ENCODE measurements at regions not wholly inside any gene's neighbourhood (a gene's known extent, or its start where the extent isn't known, plus 50 kb on each side); places are given as distances from the start of the nearest gene placed in this dataset.

GRCh38 chr2:129224486-129224885 lies 755.0 kb upstream of the RAB6C start:
- TF ChIP-seq CTCF (IDR thresholded peaks at IDR 0.05) (no peak), EP300 (IDR thresholded peaks at IDR 0.05) (no peak), POLR2A (IDR thresholded peaks at IDR 0.05) (no peak)
- Histone ChIP-seq H3K36me3 (no peaks in the 10 kb centered on the region), H3K27ac (no peak overlapping the region), H3K9me3 (no peaks in the 10 kb centered on the region), H3K4me1 (ENCODE audit: insufficient read depth) (no peaks in the 10 kb centered on the region), H3K27me3 (no peaks in the 10 kb centered on the region), H3K4me3 (no peak overlapping the region)
- intact Hi-C loops (cut with DNase I), result no loop called here
- DNase-seq, result no peak
- 82 to 90% (median 87%) methylated on average over 3 of the region's 3 CpGs for WGBS, 3 donors

GRCh38 chr2:129229196-129229595 lies 750.3 kb upstream of the RAB6C start:
- no peak for DNase-seq
- intact Hi-C loops (cut with DNase I), result no loop called here
- 57 to 65% (median 60%) methylated on average over 3 of the region's 3 CpGs for WGBS, 3 donors
- Histone ChIP-seq H3K27me3 (no peaks in the 10 kb centered on the region), H3K4me1 (ENCODE audit: insufficient read depth) (no peaks in the 10 kb centered on the region), H3K36me3 (no peaks in the 10 kb centered on the region), H3K4me3 (no peak overlapping the region), H3K27ac (no peak overlapping the region), H3K9me3 (no peaks in the 10 kb centered on the region)
- TF ChIP-seq EP300 (IDR thresholded peaks at IDR 0.05) (no peak), CTCF (IDR thresholded peaks at IDR 0.05) (no peak), POLR2A (IDR thresholded peaks at IDR 0.05) (no peak)

GRCh38 chr2:129229830-129230441 lies 749.5 kb upstream of the RAB6C start:
- no peaks in the 10 kb centered on the region for H3K4me1 ChIP-seq (ENCODE audit: insufficient read depth)
- no peak overlapping the region for H3K4me3 ChIP-seq
- no peak overlapping the region for H3K27ac ChIP-seq
- 76 to 84% (median 82%) methylated on average over 7 of the region's 7 CpGs for WGBS, 3 donors
- no peak for DNase-seq
- intact Hi-C loops (cut with DNase I), result no loop called here
- no peaks in the 10 kb centered on the region for H3K27me3 ChIP-seq
- no peaks in the 10 kb centered on the region for H3K9me3 ChIP-seq
- no peaks in the 10 kb centered on the region for H3K36me3 ChIP-seq
- TF ChIP-seq CTCF (IDR thresholded peaks at IDR 0.05), result no peak
- no peak for TF ChIP-seq EP300 (IDR thresholded peaks at IDR 0.05)
- TF ChIP-seq POLR2A (IDR thresholded peaks at IDR 0.05), result no peak

- H3K9me3 ChIP-seq, result no peaks in the 10 kb centered on the region
- WGBS, 3 donors, result 90 to 94% (median 92%) methylated on average over 7 of the region's 7 CpGs
- TF ChIP-seq EP300 (IDR thresholded peaks at IDR 0.05), result no peak
- TF ChIP-seq POLR2A (IDR thresholded peaks at IDR 0.05), result no peak
- TF ChIP-seq CTCF (IDR thresholded peaks at IDR 0.05), result no peak
- H3K27me3 ChIP-seq, result no peaks in the 10 kb centered on the region
- H3K36me3 ChIP-seq, result no peaks in the 10 kb centered on the region
- H3K27ac ChIP-seq, result no peak overlapping the region
- intact Hi-C loops (cut with DNase I), result no loop called here
- H3K4me3 ChIP-seq, result no peak overlapping the region
- H3K4me1 ChIP-seq (ENCODE audit: insufficient read depth), result no peaks in the 10 kb centered on the region
- DNase-seq, result no peak
These were observed 747.5 kb upstream of the RAB6C start for GRCh38 chr2:129231924-129232323.

Data from ovary (tissue), 7 donors.